Neural cell (in vitro differentiated cells): ENCODE measurements at regions not wholly inside any gene's neighbourhood (a gene's known extent, or its start where the extent isn't known, plus 50 kb on each side); places are given as distances from the start of the nearest gene placed in this dataset.

Source experiments
- H2AFZ ChIP-seq: fragments of 200-600, 300-800 bp; sonication (generic), shearing (Covaris generic); 2 replicates; pipeline ENCODE4 v1.6.0; 2014; ENCODE audit warnings: low read depth, mild to moderate bottlenecking, antibody characterized with exemption, low read length, moderate library complexity
- H3F3A ChIP-seq: fragments of 200-600 bp; shearing (Covaris generic); 2 replicates; pipeline ENCODE4 v1.6.1; 2016; ENCODE audit warnings: mild to moderate bottlenecking, moderate library complexity, mixed read lengths, antibody characterized with exemption, low read length; ENCODE audit not compliant: insufficient read depth, poor library complexity, severe bottlenecking
- H3K27ac ChIP-seq: fragments of 200-600, 300-800 bp; sonication (generic), shearing (Covaris generic); 2 replicates; pipeline ENCODE4 v1.5.1; 2014; ENCODE audit warnings: mild to moderate bottlenecking, low read length, moderate library complexity
- H3K27me3 ChIP-seq: fragments of 300-800, 200-600 bp; sonication (generic), shearing (Covaris generic); 2 replicates; pipeline ENCODE4 v1.6.0; 2014; ENCODE audit warnings: mild to moderate bottlenecking, low read depth, low read length, moderate library complexity; ENCODE audit not compliant: insufficient read depth
- H3K36me3 ChIP-seq: fragments of 300-800, 200-600 bp; sonication (generic), shearing (Covaris generic); 2 replicates; pipeline ENCODE4 v1.5.1; 2014; ENCODE audit warnings: mild to moderate bottlenecking, antibody characterized with exemption, low read length, moderate library complexity; ENCODE audit not compliant: insufficient read depth
- H3K4me2 ChIP-seq: fragments of 300-800, 200-600 bp; sonication (generic), shearing (Covaris generic); 2 replicates; pipeline ENCODE4 v1.6.0; 2014; ENCODE audit warnings: mild to moderate bottlenecking, low read length
- H3K4me3 ChIP-seq: fragments of 300-800, 200-600 bp; sonication (generic), shearing (Covaris generic); 2 replicates; pipeline ENCODE4 v1.5.1; 2014; ENCODE audit warnings: mild to moderate bottlenecking, low read length, moderate library complexity
- H3K79me2 ChIP-seq: fragments of 200-600 bp; shearing (Covaris generic); replicated peaks from 2 replicates; pipeline ENCODE4 v1.6.0; 2014; ENCODE audit warnings: mild to moderate bottlenecking, low read length, moderate library complexity; ENCODE audit not compliant: insufficient read depth
- H3K9ac ChIP-seq: fragments of 300-800, 200-600 bp; sonication (generic), shearing (Covaris generic); 2 replicates; pipeline ENCODE4 v1.6.1; 2016; ENCODE audit warnings: mild to moderate bottlenecking, low read length, mixed read lengths
- H3K9me2 ChIP-seq: fragments of 200-600 bp; shearing (Covaris generic); 2 replicates; pipeline ENCODE4 v1.6.1; 2016; ENCODE audit warnings: mild to moderate bottlenecking, low read length, mixed read lengths; ENCODE audit not compliant: insufficient read depth
- H3K9me3 ChIP-seq: fragments of 200-600, 300-800 bp; sonication (generic), shearing (Covaris generic); 2 replicates; pipeline ENCODE4 v1.6.1; 2016; ENCODE audit warnings: mild to moderate bottlenecking, mixed run types, low read length, moderate library complexity, mixed read lengths
- H4K20me1 ChIP-seq: fragments of 200-600 bp; shearing (Covaris generic); 2 replicates; pipeline ENCODE4 v1.6.1; 2016; ENCODE audit warnings: mild to moderate bottlenecking, mixed run types; ENCODE audit not compliant: insufficient read depth
- CTCF ChIP-seq: fragments of 450-650 bp; IDR thresholded peaks from 2 replicates; pipeline ENCODE4 v1.5.1; 2014; ENCODE audit warnings: antibody characterized with exemption, mild to moderate bottlenecking, moderate library complexity; ENCODE audit not compliant: poor library complexity, severe bottlenecking
- EP300 ChIP-seq: fragments of 450-650 bp; conservative IDR thresholded peaks from 2 replicates; pipeline ENCODE4 v1.6.1; 2014; ENCODE audit warnings: antibody characterized with exemption, mild to moderate bottlenecking, moderate library complexity; ENCODE audit not compliant: poor library complexity, severe bottlenecking
- EZH2 ChIP-seq: fragments of 200-600, 300-800 bp; shearing (Covaris generic), sonication (generic); IDR thresholded peaks from 2 replicates; pipeline ENCODE4 v1.6.1; 2014; ENCODE audit warnings: antibody characterized with exemption, low read length, borderline replicate concordance, mild to moderate bottlenecking; ENCODE audit not compliant: insufficient read depth, poor library complexity, severe bottlenecking
- MXI1 ChIP-seq: fragments of 450-650 bp; conservative IDR thresholded peaks from 2 replicates; pipeline ENCODE4 v1.6.1; 2014; ENCODE audit warnings: antibody characterized with exemption, mild to moderate bottlenecking; ENCODE audit not compliant: poor library complexity, severe bottlenecking
- POLR2AphosphoS5 ChIP-seq: IDR thresholded peaks from 2 replicates; pipeline ENCODE4 v1.6.1; 2012
- RAD21 ChIP-seq: fragments of 450-650 bp; conservative IDR thresholded peaks from 2 replicates; pipeline ENCODE4 v1.6.1; 2014; ENCODE audit warnings: antibody characterized with exemption, mild to moderate bottlenecking, moderate library complexity
- SMC3 ChIP-seq: fragments of 450-650 bp; conservative IDR thresholded peaks from 2 replicates; pipeline ENCODE4 v1.6.1; 2014; ENCODE audit warnings: antibody characterized with exemption, mild to moderate bottlenecking, moderate library complexity; ENCODE audit not compliant: poor library complexity
- TAF1 ChIP-seq: IDR thresholded peaks from 2 replicates; pipeline ENCODE4 v1.6.1; 2012; ENCODE audit warnings: low read depth

- H3K4me2 ChIP-seq = no peak overlapping the region
- H3K9ac ChIP-seq = no peak overlapping the region
- no peak overlapping the region for H2AFZ ChIP-seq
- H3K79me2 ChIP-seq = no peaks in the 10 kb centered on the region
- TF ChIP-seq EP300 (no peak), EZH2 (no peak)
- no peaks in the 10 kb centered on the region for H3F3A ChIP-seq
- H3K4me3 ChIP-seq = no peak overlapping the region
- no peaks in the 10 kb centered on the region for H3K9me3 ChIP-seq
- H3K36me3 ChIP-seq = no peaks in the 10 kb centered on the region
- H4K20me1 ChIP-seq = no peaks in the 10 kb centered on the region
- no peaks in the 10 kb centered on the region for H3K27me3 ChIP-seq
- no peaks in the 10 kb centered on the region for H3K9me2 ChIP-seq
- no peak overlapping the region for H3K27ac ChIP-seq
Observed at GRCh38 chr3:164640591-164640990, 437.7 kb downstream of the SI start.

GRCh38 chr3:164620956-164621355 is 457.3 kb downstream of the SI start:
- no peaks in the 10 kb centered on the region for H3K36me3 ChIP-seq
- H3K79me2 ChIP-seq = no peaks in the 10 kb centered on the region
- no peaks in the 10 kb centered on the region for H3K27me3 ChIP-seq
- no peak overlapping the region for H2AFZ ChIP-seq
- no peaks in the 10 kb centered on the region for H4K20me1 ChIP-seq
- no peaks in the 10 kb centered on the region for H3K9me2 ChIP-seq
- H3K4me2 ChIP-seq = no peak overlapping the region
- no peak overlapping the region for H3K27ac ChIP-seq
- H3K9ac ChIP-seq = no peak overlapping the region
- no peaks in the 10 kb centered on the region for H3K9me3 ChIP-seq
- H3K4me3 ChIP-seq = no peak overlapping the region
- TF ChIP-seq TAF1 (no peak), SMC3 (no peak), CTCF (no peak), POLR2AphosphoS5 (no peak), EP300 (no peak), MXI1 (no peak), EZH2 (no peak), RAD21 (no peak)
- no peaks in the 10 kb centered on the region for H3F3A ChIP-seq

GRCh38 chr3:164620423-164620822 is 457.9 kb downstream of the SI start:
- no peak overlapping the region for H3K4me3 ChIP-seq
- no peak overlapping the region for H3K9ac ChIP-seq
- no peaks in the 10 kb centered on the region for H3K27me3 ChIP-seq
- H3K79me2 ChIP-seq = no peaks in the 10 kb centered on the region
- no peaks in the 10 kb centered on the region for H4K20me1 ChIP-seq
- no peak overlapping the region for H3K4me2 ChIP-seq
- H3K27ac ChIP-seq = no peak overlapping the region
- H2AFZ ChIP-seq = no peak overlapping the region
- H3F3A ChIP-seq = no peaks in the 10 kb centered on the region
- no peaks in the 10 kb centered on the region for H3K9me2 ChIP-seq
- no peaks in the 10 kb centered on the region for H3K36me3 ChIP-seq
- TF ChIP-seq POLR2AphosphoS5 (no peak), MXI1 (no peak), RAD21 (no peak), EP300 (no peak), TAF1 (no peak), SMC3 (no peak)
- H3K9me3 ChIP-seq = no peaks in the 10 kb centered on the region
